ENCODE measurements at regions not wholly inside any gene's neighbourhood (a gene's known extent, or its start where the extent isn't known, plus 50 kb on each side); places are given as distances from the start of the nearest gene placed in this dataset.

DNA sequence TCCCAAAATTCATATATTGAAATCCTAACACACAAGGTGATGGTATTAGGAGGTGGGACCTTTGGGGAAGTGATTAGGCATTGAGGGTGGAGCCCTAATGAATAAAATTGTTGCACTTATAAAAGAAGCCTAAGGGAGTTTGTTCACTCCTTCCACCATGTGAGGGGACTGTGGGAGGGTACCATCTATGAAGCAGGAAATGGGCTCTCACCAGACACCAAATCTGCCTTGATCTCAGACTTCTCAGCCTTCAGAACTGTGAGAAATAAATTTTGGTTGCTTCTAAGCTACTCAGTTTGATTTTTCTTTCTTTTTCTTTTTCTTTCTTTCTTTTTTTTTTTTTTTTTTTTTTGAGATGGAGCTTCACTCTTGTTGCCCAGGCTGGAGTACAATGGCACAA, 116.2 kb upstream of the GPC3 start:
- H3K27ac ChIP-seq: no peak overlapping the region
- TF ChIP-seq, protein P1, sequence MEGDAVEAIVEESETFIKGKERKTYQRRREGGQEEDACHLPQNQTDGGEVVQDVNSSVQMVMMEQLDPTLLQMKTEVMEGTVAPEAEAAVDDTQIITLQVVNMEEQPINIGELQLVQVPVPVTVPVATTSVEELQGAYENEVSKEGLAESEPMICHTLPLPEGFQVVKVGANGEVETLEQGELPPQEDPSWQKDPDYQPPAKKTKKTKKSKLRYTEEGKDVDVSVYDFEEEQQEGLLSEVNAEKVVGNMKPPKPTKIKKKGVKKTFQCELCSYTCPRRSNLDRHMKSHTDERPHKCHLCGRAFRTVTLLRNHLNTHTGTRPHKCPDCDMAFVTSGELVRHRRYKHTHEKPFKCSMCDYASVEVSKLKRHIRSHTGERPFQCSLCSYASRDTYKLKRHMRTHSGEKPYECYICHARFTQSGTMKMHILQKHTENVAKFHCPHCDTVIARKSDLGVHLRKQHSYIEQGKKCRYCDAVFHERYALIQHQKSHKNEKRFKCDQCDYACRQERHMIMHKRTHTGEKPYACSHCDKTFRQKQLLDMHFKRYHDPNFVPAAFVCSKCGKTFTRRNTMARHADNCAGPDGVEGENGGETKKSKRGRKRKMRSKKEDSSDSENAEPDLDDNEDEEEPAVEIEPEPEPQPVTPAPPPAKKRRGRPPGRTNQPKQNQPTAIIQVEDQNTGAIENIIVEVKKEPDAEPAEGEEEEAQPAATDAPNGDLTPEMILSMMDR (IDR thresholded peaks at IDR 0.05; ENCODE audit: low read depth, low read length): no peak
- H3K36me3 ChIP-seq: no peaks in the 10 kb centered on the region
- no peaks in the 10 kb centered on the region for H3K9me3 ChIP-seq (ENCODE audit: severe bottlenecking)
- H3K4me3 ChIP-seq (ENCODE audit: low read depth, low read length): no peak overlapping the region
- no peak for DNase-seq
- peaks cover 20% of the 10 kb centered on the region for H3K27me3 ChIP-seq (ENCODE audit: insufficient read depth, low read depth, severe bottlenecking)

DNA sequence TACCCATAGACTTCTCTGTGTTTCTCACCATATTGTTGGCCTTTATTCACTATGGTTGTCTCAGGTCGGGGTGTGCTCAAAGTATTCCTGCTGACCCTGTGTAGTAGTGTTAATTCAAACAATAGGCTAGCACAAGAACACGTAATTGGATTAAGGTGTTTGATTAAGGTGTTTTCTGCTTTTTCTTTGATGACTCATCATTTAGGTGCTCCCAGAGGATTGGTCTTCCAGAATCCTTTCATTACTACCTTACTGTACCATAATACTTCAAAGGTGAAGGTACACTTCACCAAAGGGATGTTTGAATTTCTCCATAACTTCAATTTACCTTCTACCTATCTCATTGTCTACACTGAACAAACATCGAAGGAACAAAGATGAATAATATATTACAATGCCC, 121.7 kb upstream of the CCDC160 start:
- no peaks in the 10 kb centered on the region for H3K9me3 ChIP-seq (ENCODE audit: severe bottlenecking)
- TF ChIP-seq, protein P1 (IDR thresholded peaks at IDR 0.05; ENCODE audit: low read depth, low read length): no peak
- H3K4me3 ChIP-seq (ENCODE audit: low read depth, low read length): no peak overlapping the region
- H3K27me3 ChIP-seq (ENCODE audit: insufficient read depth, low read depth, severe bottlenecking): peaks cover 35% of the 10 kb centered on the region
- no peaks in the 10 kb centered on the region for H3K36me3 ChIP-seq
- H3K27ac ChIP-seq: no peak overlapping the region
- DNase-seq: no peak

DNA sequence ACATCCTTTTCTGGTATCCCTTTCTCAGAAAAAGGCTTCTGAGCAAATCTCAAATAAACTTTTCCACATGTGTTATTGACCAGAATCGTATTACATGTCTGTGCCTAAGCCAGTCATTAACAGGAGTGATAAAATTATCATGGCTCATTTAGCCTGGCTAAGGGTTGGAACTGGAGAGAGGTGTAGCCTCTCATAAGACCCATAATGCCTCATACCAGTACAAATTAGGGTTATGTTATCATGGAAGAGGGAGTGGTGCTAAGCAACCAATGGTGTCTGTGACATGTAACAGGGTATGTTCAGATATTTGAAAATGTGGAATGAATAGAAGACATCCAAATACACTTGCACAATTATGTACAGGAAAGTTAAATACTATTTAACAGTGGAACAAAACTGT, 99.6 kb upstream of the CCDC160 start:
- Histone ChIP-seq H3K4me3 (ENCODE audit: low read depth, low read length) (no peak overlapping the region), H3K36me3 (no peaks in the 10 kb centered on the region), H3K9me3 (ENCODE audit: severe bottlenecking) (no peaks in the 10 kb centered on the region), H3K27ac (no peak overlapping the region), H3K27me3 (ENCODE audit: insufficient read depth, low read depth, severe bottlenecking) (peaks cover 48% of the 10 kb centered on the region)
- no peak for DNase-seq
- TF ChIP-seq, protein P1 (IDR thresholded peaks at IDR 0.05; ENCODE audit: low read depth, low read length): no peak

DNA sequence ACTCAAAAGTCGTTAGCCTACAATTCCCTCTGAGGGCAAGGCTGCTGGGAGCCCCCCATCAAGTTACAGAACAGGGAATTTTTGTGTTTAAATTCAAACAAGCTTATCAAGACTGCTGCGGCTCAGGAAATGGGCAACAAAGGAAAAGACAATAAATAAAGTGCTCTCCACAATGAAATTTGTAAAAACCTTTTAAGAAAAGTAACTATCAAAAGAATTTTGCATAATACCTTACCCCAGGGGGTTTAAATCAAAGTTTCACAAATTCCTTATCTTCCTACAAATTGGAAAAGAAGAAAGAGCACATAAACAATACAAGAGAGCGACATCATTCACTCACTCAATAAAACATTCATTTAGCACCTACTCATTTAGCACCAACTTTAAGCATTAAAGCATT, 97.9 kb upstream of the CCDC160 start:
- DNase-seq: no peak
- H3K27ac ChIP-seq: no peak overlapping the region
- no peaks in the 10 kb centered on the region for H3K9me3 ChIP-seq (ENCODE audit: severe bottlenecking)
- peaks cover 54% of the 10 kb centered on the region for H3K27me3 ChIP-seq (ENCODE audit: insufficient read depth, low read depth, severe bottlenecking)
- no peaks in the 10 kb centered on the region for H3K36me3 ChIP-seq
- no peak overlapping the region for H3K4me3 ChIP-seq (ENCODE audit: low read depth, low read length)
- TF ChIP-seq, protein P1 (IDR thresholded peaks at IDR 0.05; ENCODE audit: low read depth, low read length): no peak

- no peak overlapping the region for H3K4me3 ChIP-seq (ENCODE audit: low read depth, low read length)
- DNase-seq: no peak
- peaks cover 40% of the 10 kb centered on the region for H3K27me3 ChIP-seq (ENCODE audit: insufficient read depth, low read depth, severe bottlenecking)
- no peaks in the 10 kb centered on the region for H3K36me3 ChIP-seq
- no peaks in the 10 kb centered on the region for H3K9me3 ChIP-seq (ENCODE audit: severe bottlenecking)
- TF ChIP-seq, protein P1 (IDR thresholded peaks at IDR 0.05; ENCODE audit: low read depth, low read length): no peak
- H3K27ac ChIP-seq: no peak overlapping the region
Measured at GRCh38 chrX:134144231-134144630, 92.8 kb upstream of the CCDC160 start.

DNA sequence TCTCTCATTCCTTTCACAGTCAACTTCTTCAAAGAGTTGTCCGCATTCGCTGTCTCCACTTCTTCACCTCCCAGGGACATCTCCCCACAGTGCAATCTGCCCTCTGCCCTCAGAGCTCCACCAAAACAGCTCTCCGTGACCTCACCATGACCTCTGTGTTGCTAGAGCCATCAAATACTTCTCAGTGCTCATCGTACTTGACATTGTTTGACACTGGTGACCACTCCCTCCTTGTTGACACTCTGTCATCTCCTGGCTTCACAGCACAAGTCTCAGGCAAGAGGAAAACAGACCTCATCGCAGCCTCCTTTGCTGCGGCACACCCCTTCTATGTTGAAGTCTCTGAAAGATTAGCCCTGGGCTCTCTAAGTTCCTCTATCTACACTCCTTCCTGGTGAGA, 90.5 kb upstream of the CCDC160 start:
- H3K36me3 ChIP-seq: no peaks in the 10 kb centered on the region
- TF ChIP-seq, protein P1 (IDR thresholded peaks at IDR 0.05; ENCODE audit: low read depth, low read length): no peak

More for the DNA sequence above, 90.5 kb upstream of the CCDC160 start:
- H3K27me3 ChIP-seq (ENCODE audit: insufficient read depth, low read depth, severe bottlenecking): peaks cover 51% of the 10 kb centered on the region
- H3K9me3 ChIP-seq (ENCODE audit: severe bottlenecking): no peaks in the 10 kb centered on the region
- no peak for DNase-seq
- H3K4me3 ChIP-seq (ENCODE audit: low read depth, low read length): no peak overlapping the region
- H3K27ac ChIP-seq: no peak overlapping the region
